GM18508 (cell line): ENCODE measurements at regions not wholly inside any gene's neighbourhood (a gene's known extent, or its start where the extent isn't known, plus 50 kb on each side); places are given as distances from the start of the nearest gene placed in this dataset.

Experiments used
- ATAC-seq: cut with Tn5 transposase; IDR thresholded peaks from one replicate; pipeline ENCODE4 v1.9.1; 2021; ENCODE audit warnings: moderate number of reproducible peaks; ENCODE audit not compliant: insufficient read depth, unreplicated experiment

DNA sequence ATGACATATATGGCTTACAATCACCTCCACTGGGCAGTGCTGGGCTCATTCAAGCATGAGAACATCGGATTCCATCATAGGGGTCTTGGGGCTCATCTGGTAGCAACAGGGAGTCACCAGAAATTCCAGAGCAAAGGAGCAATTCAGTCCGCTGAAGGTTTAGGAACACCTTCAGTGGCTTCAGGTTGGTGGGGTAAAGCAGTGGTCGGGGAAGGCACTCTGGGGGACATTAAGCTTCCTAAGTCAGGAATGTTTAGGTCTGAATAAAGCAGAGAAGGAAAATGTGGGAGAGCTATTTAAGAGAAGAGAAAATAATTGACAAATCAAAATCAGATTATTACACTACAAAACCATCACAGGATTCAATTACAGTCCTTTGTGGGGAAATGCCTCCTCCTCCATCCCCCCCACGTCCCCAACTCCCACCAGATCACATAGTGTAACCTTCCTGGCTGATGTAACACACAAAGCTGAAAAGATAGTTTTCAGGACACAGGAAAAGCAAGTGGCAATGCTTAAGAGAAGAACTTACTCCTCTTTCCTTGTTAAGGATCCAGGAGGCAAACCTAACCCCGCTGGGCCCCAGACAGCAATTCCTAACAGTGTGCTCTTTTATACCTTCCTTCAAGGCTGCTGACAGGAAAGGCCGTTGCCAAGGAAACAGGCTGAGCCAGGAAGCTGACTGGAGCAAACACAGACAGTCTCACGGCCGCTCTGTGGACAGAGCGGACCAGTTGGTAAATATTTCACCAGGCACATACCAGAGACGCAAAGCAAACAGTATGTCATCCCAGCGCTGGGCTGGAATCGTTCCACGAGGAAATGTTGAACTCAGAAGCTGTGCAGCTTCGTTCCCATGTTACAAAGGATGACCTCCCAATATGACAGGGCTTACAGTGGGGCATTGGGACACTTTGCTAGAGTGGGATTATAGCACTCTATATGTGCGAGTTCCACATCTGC, 57.5 kb upstream of the LMCD1 start:
- no peak for ATAC-seq

DNA sequence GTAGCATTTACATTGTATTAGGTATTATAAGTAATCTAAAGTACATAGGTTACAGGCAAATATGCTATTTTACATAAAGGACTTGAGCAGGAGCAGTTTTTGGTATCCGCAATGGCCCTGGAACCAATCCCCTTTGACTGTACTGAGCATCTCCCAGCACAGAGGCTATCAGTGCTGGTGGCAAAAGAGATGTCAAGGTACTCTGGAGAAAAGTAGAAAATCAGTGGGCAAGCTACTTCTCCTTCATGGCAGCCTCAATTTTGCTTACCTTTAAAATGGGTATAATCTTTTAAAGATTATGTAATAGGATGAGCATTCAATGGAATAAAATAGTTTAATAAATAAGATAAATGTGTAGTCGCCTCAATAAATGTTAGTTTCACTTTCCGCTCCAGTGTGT, 56.7 kb upstream of the LMCD1 start:
- no peak for ATAC-seq

DNA sequence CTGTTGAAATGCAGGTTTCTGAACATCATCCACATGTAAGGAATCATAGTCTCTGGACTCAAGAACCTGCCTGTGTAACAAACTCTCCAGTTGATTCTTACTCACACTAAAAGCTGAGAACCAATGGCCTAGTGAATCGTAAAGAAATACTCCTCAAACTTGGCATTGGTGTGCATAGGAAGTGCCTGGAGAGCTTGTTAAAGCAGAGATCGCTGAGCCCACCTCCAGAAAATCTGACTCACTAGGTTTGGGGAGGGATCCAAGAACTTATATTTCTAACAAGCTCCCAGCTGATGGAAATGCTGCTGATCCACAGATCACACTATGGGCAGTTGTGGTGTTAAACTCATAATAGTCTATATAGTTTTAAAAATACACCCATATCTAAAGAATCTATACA, 55.8 kb upstream of the LMCD1 start:
- no peak for ATAC-seq

DNA sequence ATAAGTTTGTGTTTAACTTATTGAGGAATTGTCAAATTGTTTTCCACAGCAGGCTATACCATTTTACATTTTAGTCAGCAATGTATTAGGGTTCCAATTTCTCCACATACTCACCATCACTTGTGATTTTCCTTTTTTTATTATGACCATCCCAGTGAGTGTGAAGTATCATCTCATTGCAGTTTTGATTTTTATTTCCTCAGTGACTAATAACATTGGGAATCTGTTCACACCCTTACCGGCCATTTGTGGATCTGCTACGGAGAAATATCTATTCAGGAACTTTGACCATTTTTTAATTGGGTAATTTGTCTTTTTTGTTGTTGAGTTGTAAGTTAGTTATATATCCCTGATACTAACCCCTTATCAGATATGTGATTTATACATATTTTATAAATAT, 54.8 kb upstream of the LMCD1 start:
- no peak for ATAC-seq

DNA sequence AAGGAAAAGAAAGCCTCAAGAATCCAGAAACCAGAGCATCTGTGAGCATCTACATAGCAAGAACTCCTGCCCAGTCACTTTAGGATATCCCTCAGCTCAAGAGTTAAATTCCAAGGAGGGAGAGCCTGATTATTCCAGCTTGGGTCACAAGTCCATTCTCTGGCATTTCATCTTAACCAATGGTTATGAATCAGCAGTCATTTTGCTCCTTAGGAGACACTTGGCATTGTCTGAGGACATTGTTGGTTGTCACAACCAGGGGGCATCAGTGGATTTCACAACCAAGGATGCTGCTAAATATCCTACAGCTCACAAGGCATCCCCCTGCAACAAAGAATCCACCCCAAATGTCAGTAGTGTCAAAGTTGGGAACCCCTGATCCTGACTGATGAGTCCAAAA, 51.0 kb upstream of the LMCD1 start:
- no peak for ATAC-seq

DNA sequence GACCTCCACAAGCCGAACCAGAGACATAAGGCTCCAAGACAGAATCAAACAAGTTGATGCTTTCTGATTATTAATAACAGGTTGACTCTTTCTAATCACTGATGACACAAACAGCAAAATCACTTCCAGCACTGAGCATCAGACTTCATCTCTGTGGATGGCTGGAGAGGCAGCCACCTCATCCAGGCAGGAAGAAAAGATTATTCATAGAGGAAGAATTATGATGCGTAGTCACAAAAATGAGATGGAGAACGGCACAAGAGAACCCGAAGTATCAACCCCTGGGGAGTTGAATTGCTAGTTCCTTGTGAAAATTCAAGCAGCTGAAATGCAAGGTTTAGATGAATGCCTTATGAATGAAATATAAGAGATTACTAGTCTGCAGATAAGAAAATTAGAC, 49.9 kb upstream of the LMCD1 start:
- no peak for ATAC-seq
